ENCODE measurements at regions not wholly inside any gene's neighbourhood (a gene's known extent, or its start where the extent isn't known, plus 50 kb on each side); places are given as distances from the start of the nearest gene placed in this dataset.
"Not testable (repeated sequence)": the region's sequence is repeated elsewhere in the genome, so short reads cannot be mapped to it uniquely, and the experiment has no call there.

DNA sequence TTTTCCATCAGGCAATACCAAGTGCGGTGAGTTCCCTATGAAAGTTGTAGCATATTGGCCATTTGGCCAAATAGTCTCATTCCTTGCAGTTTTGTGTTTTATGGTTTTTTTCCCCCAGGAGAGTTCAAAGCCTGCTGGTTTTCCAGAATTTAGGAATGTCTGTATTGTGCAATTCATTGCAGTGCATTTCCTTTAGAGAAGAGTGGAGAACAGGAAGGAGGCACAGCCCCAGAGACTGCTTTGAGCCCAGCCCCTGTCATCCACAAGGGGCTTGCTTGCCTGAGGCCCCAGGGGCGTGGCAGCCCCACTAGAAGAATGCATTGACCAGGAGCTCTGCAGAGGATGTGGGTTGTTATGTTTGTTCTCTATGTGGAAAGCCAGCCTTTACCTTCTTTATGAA lies 375.5 kb downstream of the BCL2L11 start:
- TF ChIP-seq, protein P1, sequence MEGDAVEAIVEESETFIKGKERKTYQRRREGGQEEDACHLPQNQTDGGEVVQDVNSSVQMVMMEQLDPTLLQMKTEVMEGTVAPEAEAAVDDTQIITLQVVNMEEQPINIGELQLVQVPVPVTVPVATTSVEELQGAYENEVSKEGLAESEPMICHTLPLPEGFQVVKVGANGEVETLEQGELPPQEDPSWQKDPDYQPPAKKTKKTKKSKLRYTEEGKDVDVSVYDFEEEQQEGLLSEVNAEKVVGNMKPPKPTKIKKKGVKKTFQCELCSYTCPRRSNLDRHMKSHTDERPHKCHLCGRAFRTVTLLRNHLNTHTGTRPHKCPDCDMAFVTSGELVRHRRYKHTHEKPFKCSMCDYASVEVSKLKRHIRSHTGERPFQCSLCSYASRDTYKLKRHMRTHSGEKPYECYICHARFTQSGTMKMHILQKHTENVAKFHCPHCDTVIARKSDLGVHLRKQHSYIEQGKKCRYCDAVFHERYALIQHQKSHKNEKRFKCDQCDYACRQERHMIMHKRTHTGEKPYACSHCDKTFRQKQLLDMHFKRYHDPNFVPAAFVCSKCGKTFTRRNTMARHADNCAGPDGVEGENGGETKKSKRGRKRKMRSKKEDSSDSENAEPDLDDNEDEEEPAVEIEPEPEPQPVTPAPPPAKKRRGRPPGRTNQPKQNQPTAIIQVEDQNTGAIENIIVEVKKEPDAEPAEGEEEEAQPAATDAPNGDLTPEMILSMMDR (IDR thresholded peaks at IDR 0.05), result not testable (repeated sequence)
- not testable (repeated sequence) for TF ChIP-seq EZH2 (IDR thresholded peaks at IDR 0.05; ENCODE audit: borderline replicate concordance, insufficient read depth, low read depth, low read length, poor library complexity, severe bottlenecking)
